Osteoblast (primary cell): ENCODE measurements at regions not wholly inside any gene's neighbourhood (a gene's known extent, or its start where the extent isn't known, plus 50 kb on each side); places are given as distances from the start of the nearest gene placed in this dataset.
A peak's percentile ranks its signal among the peaks of the same experiment; 100 is the strongest.

Source experiments
- DNase-seq: peaks from one replicate; pipeline ENCODE4 v3.0.0; 2011; ENCODE audit warnings: low spot score, mixed read lengths; ENCODE audit not compliant: insufficient read length; ENCODE audit errors: missing footprints
- H2AFZ ChIP-seq: 2 replicates; pipeline ENCODE4 v1.6.0; 2011; ENCODE audit warnings: mild to moderate bottlenecking, low read length
- H3K27ac ChIP-seq: 2 replicates; pipeline ENCODE4 v1.5.1; 2011; ENCODE audit warnings: mild to moderate bottlenecking, low read depth, low read length, moderate library complexity
- H3K27me3 ChIP-seq: 2 replicates; pipeline ENCODE4 v1.6.0; 2012; ENCODE audit warnings: mild to moderate bottlenecking, control low read depth, inconsistent platforms, low read length, moderate library complexity; ENCODE audit not compliant: insufficient read depth
- H3K36me3 ChIP-seq: 2 replicates; pipeline ENCODE4 v1.5.1; 2011; ENCODE audit warnings: mild to moderate bottlenecking, low read length, control low read depth, moderate library complexity; ENCODE audit not compliant: insufficient read depth
- H3K4me1 ChIP-seq: 2 replicates; pipeline ENCODE4 v1.5.1; 2011; ENCODE audit warnings: mild to moderate bottlenecking, low read length, control low read depth, moderate library complexity; ENCODE audit not compliant: insufficient read depth
- H3K4me2 ChIP-seq: 2 replicates; pipeline ENCODE4 v1.6.0; 2011; ENCODE audit warnings: mild to moderate bottlenecking, low read length; ENCODE audit not compliant: insufficient read depth
- H3K4me3 ChIP-seq: fragments of 200-600 bp; sonication (generic); 3 replicates; pipeline ENCODE4 v1.5.1; 2012; ENCODE audit warnings: mild to moderate bottlenecking, low read length, inconsistent platforms; ENCODE audit not compliant: insufficient read depth
- H3K79me2 ChIP-seq: 2 replicates; pipeline ENCODE4 v1.6.0; 2012; ENCODE audit warnings: mild to moderate bottlenecking, low read length, control low read depth, inconsistent platforms; ENCODE audit not compliant: insufficient read depth
- H3K9me3 ChIP-seq: 2 replicates; pipeline ENCODE4 v1.5.1; 2011; ENCODE audit warnings: low read depth, low read length, control low read depth
- H4K20me1 ChIP-seq: 2 replicates; pipeline ENCODE4 v1.6.0; 2012; ENCODE audit warnings: mild to moderate bottlenecking, low read length, control low read depth; ENCODE audit not compliant: insufficient read depth
- CTCF ChIP-seq: IDR thresholded peaks from 2 replicates; pipeline ENCODE4 v1.5.1; 2011; ENCODE audit warnings: mild to moderate bottlenecking, low read depth, low read length, moderate library complexity; ENCODE audit errors: extremely low read depth

- no peaks in the 10 kb centered on the region for H3K36me3 ChIP-seq
- no peaks in the 10 kb centered on the region for H3K4me1 ChIP-seq
- no peak overlapping the region for H2AFZ ChIP-seq
- DNase-seq: peak; percentile 36
- no peak for TF ChIP-seq CTCF
- no peak overlapping the region for H3K4me2 ChIP-seq
- no peak overlapping the region for H3K4me3 ChIP-seq
- H3K27me3 ChIP-seq: no peaks in the 10 kb centered on the region
- H3K79me2 ChIP-seq: no peaks in the 10 kb centered on the region
- no peaks in the 10 kb centered on the region for H3K9me3 ChIP-seq
- H3K27ac ChIP-seq: no peak overlapping the region
- no peaks in the 10 kb centered on the region for H4K20me1 ChIP-seq
Observed at GRCh38 chr3:180325958-180326357, 276.0 kb upstream of the TTC14 start.

- Histone ChIP-seq H3K4me2 (no peak overlapping the region), H3K9me3 (no peaks in the 10 kb centered on the region), H3K4me3 (no peak overlapping the region), H4K20me1 (no peaks in the 10 kb centered on the region), H3K79me2 (no peaks in the 10 kb centered on the region), H2AFZ (no peak overlapping the region), H3K27me3 (no peaks in the 10 kb centered on the region), H3K27ac (no peak overlapping the region), H3K36me3 (no peaks in the 10 kb centered on the region), H3K4me1 (no peaks in the 10 kb centered on the region)
- DNase-seq: no peak
- TF ChIP-seq CTCF: no peak
Observed at GRCh38 chr3:180329187-180329586, 272.8 kb upstream of the TTC14 start.

GRCh38 chr3:180329847-180330246 is 272.1 kb upstream of the TTC14 start:
- Histone ChIP-seq H3K4me2 (no peak overlapping the region), H3K4me1 (no peaks in the 10 kb centered on the region), H3K4me3 (no peak overlapping the region), H4K20me1 (no peaks in the 10 kb centered on the region), H2AFZ (no peak overlapping the region), H3K9me3 (no peaks in the 10 kb centered on the region), H3K36me3 (no peaks in the 10 kb centered on the region), H3K79me2 (no peaks in the 10 kb centered on the region), H3K27me3 (no peaks in the 10 kb centered on the region), H3K27ac (no peak overlapping the region)
- DNase-seq: no peak
- TF ChIP-seq CTCF: no peak

- no peaks in the 10 kb centered on the region for H4K20me1 ChIP-seq
- H3K4me3 ChIP-seq: no peak overlapping the region
- H2AFZ ChIP-seq: no peak overlapping the region
- H3K36me3 ChIP-seq: no peaks in the 10 kb centered on the region
- no peak for TF ChIP-seq CTCF
- no peaks in the 10 kb centered on the region for H3K79me2 ChIP-seq
- H3K27me3 ChIP-seq: no peaks in the 10 kb centered on the region
- H3K9me3 ChIP-seq: no peaks in the 10 kb centered on the region
- no peak for DNase-seq
- no peak overlapping the region for H3K4me2 ChIP-seq
- no peaks in the 10 kb centered on the region for H3K4me1 ChIP-seq
- H3K27ac ChIP-seq: no peak overlapping the region
Observed at GRCh38 chr3:180330440-180330839, 271.5 kb upstream of the TTC14 start.
